HCT116 (cell line): ENCODE measurements at regions not wholly inside any gene's neighbourhood (a gene's known extent, or its start where the extent isn't known, plus 50 kb on each side); places are given as distances from the start of the nearest gene placed in this dataset.

ENCODE experiments used
- ATAC-seq: fragments of 200-7000 bp; cut with Tn5 transposase; 2 replicates; pipeline ENCODE4 v1.9.1; 2020; ENCODE audit warnings: mild to moderate bottlenecking, moderate library complexity
- BruUV-seq: library from RNA; stranded (reverse); fragments of 400-500 nt; replicated peaks from 2 replicates; lab custom pipeline; 2021; lab: Mats Ljungman, UMichigan
- CTCF ChIA-PET: fragments of 300-600 bp; sonication (Branson Sonifier 250); formaldehyde crosslinking; loops from one replicate; lab custom pipeline; 2021; ENCODE audit warnings: antibody characterized with exemption; lab: Charles Lee
- POLR2A ChIA-PET: fragments of 300-600, 350-600 bp; sonication (Branson Sonifier 250); formaldehyde crosslinking; loops from one replicate; lab custom pipeline; 2021; ENCODE audit warnings: antibody characterized with exemption; lab: Charles Lee
- RAD21 ChIA-PET, 2 experiments: fragments of 300-600 bp; sonication (Branson Sonifier 250); formaldehyde crosslinking; loops; one replicate each; lab custom pipeline; 2023; ENCODE audit warnings: low total read pairs in 2 of 2; ENCODE audit not compliant: uncharacterized antibody in 2 of 2, unreplicated experiment in 2 of 2, low non-redundant PET in 1 of 2; lab: Charles Lee
- DNase-seq: peaks from one replicate; pipeline ENCODE4 v3.0.0-alpha.2; 2010; ENCODE audit warnings: low read depth, low spot score
- H2AFZ ChIP-seq: fragments of 200-600 bp; shearing (Covaris generic), sonication (generic); 2 replicates; pipeline ENCODE4 v1.6.1; 2017; ENCODE audit warnings: low read depth, mixed run types, mixed read lengths, antibody characterized with exemption, low read length; ENCODE audit not compliant: poor library complexity, severe bottlenecking
- H3K27ac ChIP-seq: 2 replicates; pipeline ENCODE4 v1.5.1; 2012; ENCODE audit warnings: low read depth, low read length
- H3K27me3 ChIP-seq: fragments of 200-600 bp; sonication (generic); 2 replicates; pipeline ENCODE4 v1.6.1; 2016; ENCODE audit warnings: mixed run types, low read length, mixed read lengths; ENCODE audit not compliant: insufficient read depth
- H3K36me3 ChIP-seq, 2 experiments: fragments of 200-500 bp in 1 of 2; fragments of 200-600 bp in 1 of 2; sonication (Bioruptor generic) in 1 of 2; sonication (generic) in 1 of 2; 2 replicates each; pipeline versions ENCODE4 v1.5.1 to v1.6.1; 2014 to 2016; ENCODE audit warnings: low read length in 2 of 2, inconsistent platforms in 1 of 2, mixed read lengths in 1 of 2, mixed run types in 1 of 2; ENCODE audit not compliant: insufficient read depth in 2 of 2, control insufficient read depth in 1 of 2
- H3K4me1 ChIP-seq, 2 experiments: fragments of 200-600 bp in 1 of 2; sonication (generic) in 1 of 2; 2 replicates each; pipeline versions ENCODE4 v1.5.1 to v1.6.1; 2012 to 2017; ENCODE audit warnings: low read length in 2 of 2, inconsistent platforms in 1 of 2, mild to moderate bottlenecking in 1 of 2, mixed read lengths in 1 of 2, mixed run types in 1 of 2, moderate library complexity in 1 of 2; ENCODE audit not compliant: insufficient read depth in 2 of 2, control insufficient read depth in 1 of 2
- H3K4me2 ChIP-seq: fragments of 200-600 bp; sonication (generic); 2 replicates; pipeline ENCODE4 v1.6.1; 2017; ENCODE audit warnings: mixed run types, low read length, mixed read lengths
- H3K4me3 ChIP-seq, 2 experiments: fragments of 200-600 bp in 1 of 2; sonication (generic) in 1 of 2; replicated peaks in 1 of 2; 2 replicates each; pipeline ENCODE4 v1.5.1; 2011 to 2016; ENCODE audit warnings: low read length in 2 of 2, control low read depth in 1 of 2, low read depth in 1 of 2, mild to moderate bottlenecking in 1 of 2, mixed read lengths in 1 of 2, mixed run types in 1 of 2
- H3K79me2 ChIP-seq: fragments of 200-600 bp; sonication (generic); 2 replicates; pipeline ENCODE4 v1.6.1; 2017; ENCODE audit warnings: mild to moderate bottlenecking, mixed run types, low read length, moderate library complexity, mixed read lengths; ENCODE audit not compliant: insufficient read depth
- H3K9ac ChIP-seq: fragments of 200-600 bp; sonication (generic); 2 replicates; pipeline ENCODE4 v1.6.1; 2016; ENCODE audit warnings: low read length, mixed read lengths
- H3K9me2 ChIP-seq: fragments of 200-600 bp; sonication (generic), shearing (Covaris generic); 2 replicates; pipeline ENCODE4 v1.6.1; 2017; ENCODE audit warnings: mixed run types, mild to moderate bottlenecking, moderate library complexity; ENCODE audit not compliant: insufficient read depth
- H3K9me3 ChIP-seq, 2 experiments: fragments of 200-500 bp in 1 of 2; fragments of 200-600 bp in 1 of 2; sonication (Bioruptor generic) in 1 of 2; sonication (generic) in 1 of 2; 2 replicates each; pipeline ENCODE4 v1.6.1; 2014 to 2017; ENCODE audit warnings: low read length in 2 of 2, mixed read lengths in 2 of 2, inconsistent platforms in 1 of 2, low read depth in 1 of 2, mild to moderate bottlenecking in 1 of 2, mixed run types in 1 of 2, moderate library complexity in 1 of 2; ENCODE audit not compliant: control insufficient read depth in 1 of 2, insufficient read depth in 1 of 2
- H4K20me1 ChIP-seq: fragments of 200-600 bp; sonication (generic), shearing (Covaris generic); 2 replicates; pipeline ENCODE4 v1.6.1; 2017; ENCODE audit warnings: mixed run types, mild to moderate bottlenecking, moderate library complexity; ENCODE audit not compliant: insufficient read depth
- CBX3 ChIP-seq: IDR thresholded peaks from 2 replicates; pipeline ENCODE4 v1.6.1; 2012; ENCODE audit warnings: low read depth
- EZH2 ChIP-seq: fragments of 200-600 bp; sonication (generic); IDR thresholded peaks from 2 replicates; pipeline ENCODE4 v1.6.1; 2017; ENCODE audit warnings: antibody characterized with exemption, mixed run types
- EZH2phosphoT487 ChIP-seq: fragments of 200-600 bp; IDR thresholded peaks from 2 replicates; pipeline ENCODE4 v1.6.1; 2018; ENCODE audit warnings: antibody characterized with exemption, borderline replicate concordance
- FOSL1 ChIP-seq: IDR thresholded peaks from 2 replicates; pipeline ENCODE4 v1.6.1; 2012; ENCODE audit warnings: low read depth
- JUND ChIP-seq: IDR thresholded peaks from 2 replicates; pipeline ENCODE4 v1.6.1; 2012
- POLR2AphosphoS5 ChIP-seq: IDR thresholded peaks from 2 replicates; pipeline ENCODE4 v1.6.1; 2011; ENCODE audit warnings: mild to moderate bottlenecking, low read depth, low read length, moderate library complexity
- SIN3A ChIP-seq: IDR thresholded peaks from 2 replicates; pipeline ENCODE4 v1.6.1; 2012; ENCODE audit warnings: low read depth
- SRF ChIP-seq: IDR thresholded peaks from 2 replicates; pipeline ENCODE4 v1.6.1; 2012; ENCODE audit warnings: low read depth
- TCF7L2 ChIP-seq: IDR thresholded peaks from 2 replicates; pipeline ENCODE4 v1.7.0; 2011; ENCODE audit warnings: borderline replicate concordance, inconsistent platforms; ENCODE audit not compliant: insufficient read depth, insufficient read length; ENCODE audit errors: extremely low read depth
- YY1 ChIP-seq: IDR thresholded peaks from 2 replicates; pipeline ENCODE4 v1.6.1; 2011; ENCODE audit warnings: low read length, low read depth, moderate library complexity, mild to moderate bottlenecking; ENCODE audit not compliant: insufficient replicate concordance; ENCODE audit errors: extremely low read depth
- ZNF274 ChIP-seq: fragments of 200-500 bp; sonication (Bioruptor generic); IDR thresholded peaks from 2 replicates; pipeline ENCODE4 v1.6.1; 2014; ENCODE audit warnings: mild to moderate bottlenecking, low read depth, low read length, inconsistent platforms
- intact Hi-C: fragments of 100-400 bp; cut with micrococcal nuclease; formaldehyde crosslinking; loops from 2 replicates; pipeline ENCODE4 v1.10.0; 2022
- TF ChIP-seq, protein P1 (sequence below): IDR thresholded peaks from 2 replicates; pipeline ENCODE4 v1.6.1; 2012; ENCODE audit warnings: low read depth
- TF ChIP-seq, protein P2 (sequence below): IDR thresholded peaks from 2 replicates; pipeline ENCODE4 v1.6.1; 2012
- TF ChIP-seq, protein P3 (sequence below): IDR thresholded peaks from 2 replicates; pipeline ENCODE4 v1.6.1; 2012
- TF ChIP-seq, protein P4 (sequence below), 3 experiments: fragments of 200-600 bp in 1 of 3; sonication (generic) in 1 of 3; IDR thresholded peaks in 2 of 3; conservative IDR thresholded peaks in 1 of 3; 2 replicates each; pipeline ENCODE4 v1.5.1; 2012 to 2017; ENCODE audit warnings: low read depth in 2 of 3, low read length in 2 of 3, antibody characterized with exemption in 1 of 3, borderline replicate concordance in 1 of 3, control low read depth in 1 of 3, mild to moderate bottlenecking in 1 of 3, mixed read lengths in 1 of 3, mixed run types in 1 of 3, moderate library complexity in 1 of 3; ENCODE audit not compliant: insufficient read depth in 1 of 3

DNA sequence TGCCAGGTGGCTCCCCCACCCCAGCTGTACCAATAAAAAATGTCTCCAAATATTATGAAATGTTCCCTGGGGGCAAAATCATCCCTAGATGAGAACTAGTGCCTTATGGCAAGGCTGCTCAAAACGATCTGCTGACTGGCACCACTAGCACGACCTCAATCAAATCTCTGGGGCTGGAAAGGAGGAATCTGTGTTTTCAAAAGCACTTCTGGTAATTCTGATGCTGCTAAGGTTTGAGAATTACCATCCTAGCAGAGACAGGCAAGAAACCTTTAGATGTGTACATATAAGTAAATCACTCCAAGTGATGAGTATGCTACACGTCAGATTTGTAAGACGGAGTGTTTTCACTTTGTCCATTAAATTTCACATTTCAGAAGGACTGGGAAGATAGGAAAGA lies 360.1 kb upstream of the THRB start:
- Histone ChIP-seq H3K27ac (no peak overlapping the region), H3K4me2 (no peak overlapping the region), H3K4me3 (no peak overlapping the region), H3K27me3 (peaks cover 10% of the 10 kb centered on the region), H3K4me1 (no peaks in the 10 kb centered on the region), H3K9me2 (no peaks in the 10 kb centered on the region), H3K9ac (no peak overlapping the region), H4K20me1 (no peaks in the 10 kb centered on the region), H2AFZ (no peak overlapping the region), H3K79me2 (no peaks in the 10 kb centered on the region), H3K36me3 (no peaks in the 10 kb centered on the region), H3K9me3 (no peaks in the 10 kb centered on the region)
- no peak for DNase-seq
- CTCF ChIA-PET: no interaction called here
- intact Hi-C loops: no loop called here
- TF ChIP-seq POLR2AphosphoS5: no peak
- TF ChIP-seq EZH2: no peak
- no peak for TF ChIP-seq SRF
- TF ChIP-seq, protein P1, sequence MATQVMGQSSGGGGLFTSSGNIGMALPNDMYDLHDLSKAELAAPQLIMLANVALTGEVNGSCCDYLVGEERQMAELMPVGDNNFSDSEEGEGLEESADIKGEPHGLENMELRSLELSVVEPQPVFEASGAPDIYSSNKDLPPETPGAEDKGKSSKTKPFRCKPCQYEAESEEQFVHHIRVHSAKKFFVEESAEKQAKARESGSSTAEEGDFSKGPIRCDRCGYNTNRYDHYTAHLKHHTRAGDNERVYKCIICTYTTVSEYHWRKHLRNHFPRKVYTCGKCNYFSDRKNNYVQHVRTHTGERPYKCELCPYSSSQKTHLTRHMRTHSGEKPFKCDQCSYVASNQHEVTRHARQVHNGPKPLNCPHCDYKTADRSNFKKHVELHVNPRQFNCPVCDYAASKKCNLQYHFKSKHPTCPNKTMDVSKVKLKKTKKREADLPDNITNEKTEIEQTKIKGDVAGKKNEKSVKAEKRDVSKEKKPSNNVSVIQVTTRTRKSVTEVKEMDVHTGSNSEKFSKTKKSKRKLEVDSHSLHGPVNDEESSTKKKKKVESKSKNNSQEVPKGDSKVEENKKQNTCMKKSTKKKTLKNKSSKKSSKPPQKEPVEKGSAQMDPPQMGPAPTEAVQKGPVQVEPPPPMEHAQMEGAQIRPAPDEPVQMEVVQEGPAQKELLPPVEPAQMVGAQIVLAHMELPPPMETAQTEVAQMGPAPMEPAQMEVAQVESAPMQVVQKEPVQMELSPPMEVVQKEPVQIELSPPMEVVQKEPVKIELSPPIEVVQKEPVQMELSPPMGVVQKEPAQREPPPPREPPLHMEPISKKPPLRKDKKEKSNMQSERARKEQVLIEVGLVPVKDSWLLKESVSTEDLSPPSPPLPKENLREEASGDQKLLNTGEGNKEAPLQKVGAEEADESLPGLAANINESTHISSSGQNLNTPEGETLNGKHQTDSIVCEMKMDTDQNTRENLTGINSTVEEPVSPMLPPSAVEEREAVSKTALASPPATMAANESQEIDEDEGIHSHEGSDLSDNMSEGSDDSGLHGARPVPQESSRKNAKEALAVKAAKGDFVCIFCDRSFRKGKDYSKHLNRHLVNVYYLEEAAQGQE: no peak
- RAD21 ChIA-PET: no interaction called here
- ATAC-seq: no peak
- POLR2A ChIA-PET: no interaction called here
- BruUV-seq: no TSS peak

DNA sequence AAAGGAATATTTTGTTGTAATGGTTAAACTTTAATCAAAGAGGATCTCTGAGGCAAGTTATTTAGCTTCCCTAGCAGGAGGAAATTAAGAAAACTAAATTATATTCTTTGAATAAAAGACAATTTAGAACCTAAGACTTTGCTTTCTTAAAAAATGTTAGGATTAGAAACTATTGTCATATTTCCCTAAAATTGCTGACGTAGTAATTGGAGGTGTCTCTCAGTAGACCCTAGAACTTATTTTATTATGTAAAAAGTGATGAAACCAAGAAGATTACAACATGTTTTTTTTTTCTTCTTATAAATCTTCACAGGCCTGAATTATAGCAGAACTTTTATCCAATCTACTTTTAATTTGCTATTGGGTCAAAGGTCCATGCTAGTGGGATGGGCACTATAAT lies 363.3 kb upstream of the THRB start:
- Histone ChIP-seq H4K20me1 (no peaks in the 10 kb centered on the region), H3K4me3 (no peak overlapping the region), H3K9me3 (no peaks in the 10 kb centered on the region), H3K79me2 (no peaks in the 10 kb centered on the region), H3K4me2 (no peak overlapping the region), H3K4me1 (no peaks in the 10 kb centered on the region), H3K27me3 (peaks cover 10% of the 10 kb centered on the region; the same call in 1 of the 2 replicates), H3K36me3 (no peaks in the 10 kb centered on the region), H3K9ac (no peak overlapping the region), H3K27ac (no peak overlapping the region), H2AFZ (no peak overlapping the region), H3K9me2 (no peaks in the 10 kb centered on the region)
- ATAC-seq (no peak), DNase-seq (no peak)
- ChIA-PET RAD21 (no interaction called here), POLR2A (no interaction called here), CTCF (no interaction called here)
- no TSS peak for BruUV-seq
- intact Hi-C loops: no loop called here
- TF ChIP-seq FOSL1: no peak
- TF ChIP-seq JUND: no peak
- TF ChIP-seq, protein P2, sequence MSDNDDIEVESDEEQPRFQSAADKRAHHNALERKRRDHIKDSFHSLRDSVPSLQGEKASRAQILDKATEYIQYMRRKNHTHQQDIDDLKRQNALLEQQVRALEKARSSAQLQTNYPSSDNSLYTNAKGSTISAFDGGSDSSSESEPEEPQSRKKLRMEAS: no peak
- no peak for TF ChIP-seq ZNF274
- TF ChIP-seq CBX3: no peak
- no peak for TF ChIP-seq POLR2AphosphoS5
- TF ChIP-seq, protein P3, sequence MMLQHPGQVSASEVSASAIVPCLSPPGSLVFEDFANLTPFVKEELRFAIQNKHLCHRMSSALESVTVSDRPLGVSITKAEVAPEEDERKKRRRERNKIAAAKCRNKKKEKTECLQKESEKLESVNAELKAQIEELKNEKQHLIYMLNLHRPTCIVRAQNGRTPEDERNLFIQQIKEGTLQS: no peak
- TF ChIP-seq, protein P4, sequence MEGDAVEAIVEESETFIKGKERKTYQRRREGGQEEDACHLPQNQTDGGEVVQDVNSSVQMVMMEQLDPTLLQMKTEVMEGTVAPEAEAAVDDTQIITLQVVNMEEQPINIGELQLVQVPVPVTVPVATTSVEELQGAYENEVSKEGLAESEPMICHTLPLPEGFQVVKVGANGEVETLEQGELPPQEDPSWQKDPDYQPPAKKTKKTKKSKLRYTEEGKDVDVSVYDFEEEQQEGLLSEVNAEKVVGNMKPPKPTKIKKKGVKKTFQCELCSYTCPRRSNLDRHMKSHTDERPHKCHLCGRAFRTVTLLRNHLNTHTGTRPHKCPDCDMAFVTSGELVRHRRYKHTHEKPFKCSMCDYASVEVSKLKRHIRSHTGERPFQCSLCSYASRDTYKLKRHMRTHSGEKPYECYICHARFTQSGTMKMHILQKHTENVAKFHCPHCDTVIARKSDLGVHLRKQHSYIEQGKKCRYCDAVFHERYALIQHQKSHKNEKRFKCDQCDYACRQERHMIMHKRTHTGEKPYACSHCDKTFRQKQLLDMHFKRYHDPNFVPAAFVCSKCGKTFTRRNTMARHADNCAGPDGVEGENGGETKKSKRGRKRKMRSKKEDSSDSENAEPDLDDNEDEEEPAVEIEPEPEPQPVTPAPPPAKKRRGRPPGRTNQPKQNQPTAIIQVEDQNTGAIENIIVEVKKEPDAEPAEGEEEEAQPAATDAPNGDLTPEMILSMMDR (IDR thresholded peaks at IDR 0.05 in 2 of 3, conservative IDR thresholded peaks at IDR 0.05 in 1 of 3; ENCODE audit: borderline replicate concordance in 1 of 3, insufficient read depth in 1 of 3, low read depth in 2 of 3, low read length in 2 of 3): no peak
- TF ChIP-seq YY1: no peak
- no peak for TF ChIP-seq TCF7L2
- no peak for TF ChIP-seq EZH2
- no peak for TF ChIP-seq SIN3A
- no peak for TF ChIP-seq EZH2phosphoT487
